Occipital lobe (tissue), 1 donor: ENCODE measurements at regions not wholly inside any gene's neighbourhood (a gene's known extent, or its start where the extent isn't known, plus 50 kb on each side); places are given as distances from the start of the nearest gene placed in this dataset.
A peak's percentile ranks its signal among the peaks of the same experiment; 100 is the strongest.
"Not testable (repeated sequence)": the region's sequence is repeated elsewhere in the genome, so short reads cannot be mapped to it uniquely, and the experiment has no call there.

Experiments
- DNase-seq: peaks from one replicate; lab custom pipeline; 2025; lab: John Stamatoyannopoulos, UW

DNA sequence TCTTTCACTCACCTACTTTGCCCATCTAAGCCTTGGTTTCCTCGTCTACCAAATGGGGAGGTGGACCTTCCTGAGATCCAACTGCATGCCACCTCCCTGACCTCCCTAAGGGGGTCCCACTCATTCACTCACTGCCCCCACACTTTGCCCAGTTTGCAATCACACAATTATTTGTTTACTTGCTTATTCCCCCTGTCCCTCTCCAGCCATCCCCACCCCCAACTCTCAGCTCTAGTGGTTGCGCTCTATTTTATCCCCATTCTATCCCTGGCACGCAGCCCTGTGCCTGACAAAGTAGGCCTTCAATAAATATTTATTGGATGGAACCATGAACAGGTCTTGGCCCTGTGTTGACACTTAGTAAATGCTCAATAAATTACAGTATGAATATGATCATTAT is 130.8 kb upstream of the LARP1 start:
- DNase-seq, result no peak

DNA sequence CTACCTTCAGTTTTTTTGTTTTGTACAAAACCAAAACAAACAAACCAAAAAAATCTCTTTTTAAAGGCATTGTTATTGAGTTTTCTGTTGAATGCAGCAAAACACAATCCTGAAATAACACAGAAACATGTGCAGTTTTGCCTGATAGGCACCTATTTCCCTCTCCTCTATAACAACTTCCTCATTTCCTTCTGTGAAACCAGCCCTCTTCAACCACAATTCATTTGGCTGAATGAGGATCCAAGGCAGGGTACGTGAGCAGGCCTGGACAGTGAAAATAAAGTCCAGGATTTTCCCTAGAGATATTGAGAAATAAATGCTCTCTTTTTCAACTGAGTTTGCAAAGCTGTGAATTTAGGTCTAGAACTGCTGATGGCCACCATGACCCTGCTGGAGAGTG is 134.8 kb upstream of the LARP1 start:
- DNase-seq, result no peak

DNA sequence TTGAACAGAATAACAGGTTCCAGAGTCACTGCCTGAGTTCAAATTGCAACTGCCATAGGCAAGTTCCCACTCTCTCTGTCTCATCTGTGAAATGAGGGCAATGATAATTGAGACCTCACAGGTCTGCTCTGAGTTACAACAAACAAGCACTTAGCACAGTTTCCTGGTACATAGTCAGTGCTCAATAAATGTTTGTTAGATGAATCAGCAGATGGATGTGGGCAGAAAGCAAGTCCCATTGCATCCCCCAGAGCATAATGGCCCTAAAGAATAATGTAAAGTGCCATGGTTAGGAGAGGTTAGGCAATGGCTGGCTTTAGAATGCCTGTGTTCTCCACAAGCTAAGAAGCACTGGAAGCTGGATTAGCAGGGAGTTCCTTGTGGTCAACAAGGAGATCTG is 136.5 kb upstream of the LARP1 start:
- DNase-seq, result no peak

DNA sequence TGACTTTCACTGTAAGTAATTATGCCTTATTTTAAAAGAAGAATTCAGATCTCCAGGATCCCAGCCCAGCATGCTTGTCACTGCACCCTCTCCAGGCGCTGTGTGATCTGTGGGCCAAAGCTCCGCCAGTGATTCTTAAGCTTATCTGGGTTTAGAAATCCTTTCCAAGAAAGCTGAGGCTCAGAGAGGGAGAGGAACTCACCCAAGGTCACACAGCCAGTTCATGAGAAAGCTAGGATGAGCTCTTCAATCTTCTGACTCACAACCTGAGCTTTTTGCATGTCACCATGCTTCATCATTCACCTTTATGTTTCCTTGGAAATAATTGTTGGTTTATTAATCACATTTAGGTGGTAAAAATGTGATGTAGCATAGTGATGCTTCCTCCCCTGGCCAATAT is 136.6 kb upstream of the HAND1 start:
- no peak for DNase-seq

DNA sequence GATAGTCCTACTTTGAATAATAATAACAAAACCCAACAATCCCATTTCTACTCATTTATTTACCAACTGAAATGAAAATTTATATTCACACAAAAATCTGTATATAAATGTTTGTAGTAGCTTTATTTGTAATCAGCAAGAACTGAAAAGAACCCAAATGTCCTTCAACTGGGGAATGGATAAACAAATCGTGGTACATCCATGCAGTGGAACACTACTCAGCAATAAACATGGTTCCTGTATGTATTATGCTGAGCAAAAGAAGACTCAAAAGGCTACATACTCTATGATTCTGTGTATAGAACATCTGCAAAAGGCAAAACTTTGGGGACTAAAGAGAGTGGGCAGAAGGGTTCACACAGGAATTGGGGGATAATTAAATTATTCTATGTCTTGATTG is 136.1 kb upstream of the HAND1 start:
- no peak for DNase-seq

DNA sequence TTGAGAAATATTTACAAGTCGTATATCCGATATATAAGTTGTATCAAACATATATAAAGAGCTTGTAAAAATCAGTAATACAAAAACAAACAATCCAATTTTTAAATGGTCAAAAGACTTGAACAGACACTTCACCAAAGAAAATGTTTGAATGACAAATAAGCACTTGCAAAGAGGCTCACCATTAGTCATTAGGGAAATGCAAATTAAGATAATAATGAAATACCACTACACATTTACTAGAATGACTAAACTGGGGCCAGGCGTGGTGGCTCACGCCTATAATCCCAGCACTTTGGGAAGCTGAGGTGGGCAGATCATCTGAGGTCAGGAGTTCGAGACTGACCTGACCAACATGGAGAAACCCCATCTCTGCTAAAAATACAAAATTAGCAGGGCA is 134.6 kb upstream of the HAND1 start:
- no peak for DNase-seq

DNA sequence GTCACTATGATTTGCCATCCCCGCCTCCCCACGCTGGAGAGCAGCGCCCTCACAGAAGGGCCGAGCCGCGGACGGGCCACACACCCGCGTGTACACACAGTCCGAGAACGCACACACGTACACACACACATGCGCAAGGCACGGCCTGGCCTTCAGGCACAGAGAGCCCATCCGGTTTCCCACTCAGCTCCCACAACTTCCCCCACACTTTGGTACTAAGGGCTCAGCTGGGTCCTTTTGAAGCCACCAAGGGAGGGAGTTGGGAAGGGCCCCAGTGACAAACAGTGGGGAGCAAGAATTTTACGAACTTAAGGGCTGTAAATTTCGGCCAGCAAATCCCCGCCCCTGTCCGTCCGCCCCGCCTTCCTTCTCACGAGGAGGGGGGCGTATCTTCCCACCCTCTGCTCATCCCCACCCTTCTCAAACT is 133.3 kb upstream of the HAND1 start:
- DNase-seq, result no peak

DNA sequence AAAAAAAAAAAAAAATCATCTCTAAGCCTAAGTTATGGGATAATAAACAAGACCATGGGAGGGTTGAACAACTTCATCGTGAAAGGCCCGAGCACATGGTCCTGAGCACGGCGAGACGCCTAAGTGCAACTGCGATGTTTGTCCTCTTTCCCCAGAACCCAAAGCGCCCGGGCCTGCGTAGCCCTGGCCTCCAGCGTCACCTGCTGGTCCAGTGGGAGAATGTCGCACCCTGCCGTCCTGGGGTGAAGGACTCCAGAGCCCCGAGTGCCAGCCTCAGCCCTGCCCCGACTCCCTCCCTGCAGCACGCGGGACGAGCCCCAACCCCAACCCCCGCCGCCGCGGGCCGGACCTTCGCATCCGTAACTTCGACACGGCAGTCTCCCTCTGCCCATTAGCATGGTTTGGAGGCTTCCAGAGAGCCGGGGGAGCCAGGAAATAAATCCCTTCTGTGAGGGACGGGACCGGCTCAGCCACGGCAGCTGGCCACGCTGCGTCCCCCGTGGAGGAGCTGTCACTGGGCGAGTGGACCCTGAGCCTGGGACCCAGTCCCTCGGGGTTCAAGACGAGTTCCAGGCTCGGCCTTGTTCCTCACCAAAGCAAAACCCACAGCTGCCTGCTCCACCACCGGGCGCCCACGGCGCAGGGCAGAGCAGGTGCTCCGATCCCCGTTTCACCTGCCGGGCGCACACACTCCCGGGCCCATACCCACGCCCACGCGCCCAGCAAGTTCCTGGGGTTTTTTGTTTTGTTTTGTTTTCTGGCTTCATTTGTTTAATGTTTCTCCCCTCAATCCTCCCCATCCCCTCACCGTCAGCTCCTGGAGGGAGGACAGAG is 132.5 kb upstream of the HAND1 start:
- peak; percentile 25 for DNase-seq

DNA sequence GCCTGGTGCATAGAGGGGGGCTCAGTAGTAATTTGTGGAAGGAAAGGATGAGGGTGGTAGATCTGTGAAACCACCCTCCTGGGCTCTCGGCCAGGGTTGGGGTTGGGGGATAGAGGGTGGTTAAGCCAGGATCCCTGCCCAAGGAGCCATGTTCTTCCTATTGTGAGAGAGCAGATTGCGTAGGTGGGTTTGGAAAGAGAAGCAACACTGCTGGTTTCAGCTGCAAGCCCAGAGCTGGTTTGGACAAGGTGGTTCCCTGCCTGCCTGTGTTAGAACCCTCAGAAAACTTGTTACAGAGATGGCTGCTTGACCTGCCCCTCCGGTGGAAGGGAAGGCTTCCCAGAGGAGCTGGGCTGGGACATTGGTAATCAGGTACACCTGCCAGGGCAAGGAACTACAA is 131.2 kb upstream of the HAND1 start:
- no peak for DNase-seq

DNA sequence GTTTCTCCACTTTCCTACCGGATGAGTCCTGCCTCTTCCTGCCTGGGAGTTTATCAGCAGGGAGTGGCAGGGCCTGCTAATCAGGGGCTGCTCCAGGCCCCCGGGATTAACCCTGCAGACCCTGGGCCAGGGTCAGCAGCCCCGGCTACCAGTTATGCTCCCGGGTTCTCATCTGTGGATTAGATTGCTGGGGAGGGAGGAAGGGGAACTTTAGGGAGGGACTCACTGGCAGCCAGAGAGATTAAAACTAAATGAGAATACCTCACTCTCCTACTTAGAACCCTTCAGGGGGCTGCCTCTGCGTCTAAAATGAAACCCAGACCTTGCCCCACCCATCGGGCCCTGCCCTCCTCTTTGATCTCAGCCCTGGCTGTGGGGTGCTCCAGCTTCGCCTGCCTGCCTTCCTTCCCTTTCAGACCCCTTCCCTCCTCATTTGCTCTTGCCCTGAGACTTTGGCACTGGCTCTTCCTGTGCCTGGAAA is 130.5 kb upstream of the HAND1 start:
- DNase-seq, result no peak

DNA sequence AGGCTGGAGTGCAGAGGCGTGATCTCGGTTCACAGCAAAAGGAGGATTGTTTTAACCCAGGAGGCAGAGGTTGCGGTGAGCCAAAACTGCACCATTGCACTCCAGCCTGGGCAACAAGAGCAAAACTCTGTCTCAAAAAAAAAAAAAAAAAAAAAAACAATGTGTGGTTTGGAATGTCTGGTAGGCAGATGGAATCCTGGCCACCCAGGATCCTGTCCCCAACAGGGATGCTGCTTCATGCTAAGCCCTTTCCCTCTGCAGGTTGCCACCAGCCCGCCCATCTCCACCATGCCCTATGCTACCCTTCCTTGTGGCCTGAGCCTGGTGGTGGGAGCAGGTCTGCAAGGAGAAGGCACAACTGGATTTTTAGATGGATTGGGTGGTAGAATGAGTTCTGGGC is 129.7 kb upstream of the HAND1 start:
- DNase-seq, result no peak

DNA sequence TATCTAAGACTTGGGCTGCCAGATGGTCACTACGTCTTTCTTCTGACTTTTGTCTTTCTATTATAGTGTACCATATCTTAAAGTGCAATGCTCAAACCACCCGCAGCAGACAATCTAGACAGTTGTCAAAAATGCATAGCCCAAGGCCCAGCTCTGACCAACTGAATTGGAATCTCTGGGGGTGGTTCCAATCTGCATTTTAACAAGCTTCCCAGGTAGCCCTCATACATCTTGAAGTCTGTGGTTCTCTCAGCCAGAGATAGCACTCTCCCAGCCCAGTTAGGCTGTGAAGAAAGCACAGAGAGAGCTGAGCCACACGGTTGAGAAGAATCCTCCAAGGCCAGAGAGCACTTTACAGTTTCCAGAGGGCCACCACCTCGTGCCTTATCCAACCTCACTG is 128.2 kb upstream of the HAND1 start:
- no peak for DNase-seq

DNA sequence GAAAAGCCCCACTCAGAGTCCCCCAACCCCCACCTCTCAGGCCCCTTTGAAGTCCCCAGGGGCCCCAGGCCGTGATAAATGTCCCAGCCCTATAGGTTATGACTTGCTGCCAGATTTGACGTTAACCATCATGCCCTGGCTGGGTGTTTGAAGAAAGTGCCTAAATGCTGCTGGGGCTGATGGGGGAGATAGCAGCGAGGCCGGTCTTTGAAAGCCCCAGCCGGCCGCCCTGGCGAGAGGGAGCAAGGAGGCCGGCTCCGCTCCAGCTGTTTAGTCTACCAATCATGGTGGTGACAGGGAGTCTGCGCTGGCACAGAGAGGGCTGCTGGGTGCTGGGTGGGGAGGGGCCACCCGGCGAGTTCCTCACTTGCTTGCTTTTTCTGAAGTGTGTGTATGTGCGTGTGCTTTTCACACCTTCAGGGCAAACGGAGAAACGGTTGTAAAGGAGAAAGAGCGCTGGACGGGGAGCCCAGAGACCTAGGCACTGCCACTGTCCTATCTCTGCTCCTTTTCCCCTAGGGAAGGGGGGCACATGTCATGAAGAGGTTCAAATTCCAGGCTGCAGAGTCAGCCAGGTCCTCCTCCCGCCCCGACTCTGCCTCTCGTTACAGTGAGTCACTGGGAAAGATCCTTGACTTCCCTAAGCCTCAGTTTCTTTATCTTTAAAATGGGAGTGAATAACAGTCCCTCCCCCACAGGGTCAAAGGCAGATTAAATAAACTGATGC is 126.1 kb upstream of the HAND1 start:
- no peak for DNase-seq

DNA sequence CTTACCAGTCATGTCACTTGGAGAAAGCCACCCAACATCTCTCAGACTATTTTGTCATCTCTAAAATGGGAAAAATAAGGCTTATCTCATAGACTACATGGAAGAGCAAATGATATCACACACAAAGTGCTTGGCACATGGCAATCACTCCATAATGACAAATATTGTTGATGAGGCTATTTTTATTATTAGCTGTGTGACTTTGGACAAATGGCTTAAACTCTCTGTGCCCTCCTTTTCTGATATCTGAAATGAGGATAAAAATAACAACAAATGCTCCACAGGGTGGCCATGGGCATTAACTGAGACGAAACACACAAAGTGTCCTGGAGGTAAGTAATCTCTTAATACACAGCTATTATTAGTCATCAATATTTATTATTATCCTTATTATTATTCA is 125.5 kb upstream of the HAND1 start:
- DNase-seq, result no peak

DNA sequence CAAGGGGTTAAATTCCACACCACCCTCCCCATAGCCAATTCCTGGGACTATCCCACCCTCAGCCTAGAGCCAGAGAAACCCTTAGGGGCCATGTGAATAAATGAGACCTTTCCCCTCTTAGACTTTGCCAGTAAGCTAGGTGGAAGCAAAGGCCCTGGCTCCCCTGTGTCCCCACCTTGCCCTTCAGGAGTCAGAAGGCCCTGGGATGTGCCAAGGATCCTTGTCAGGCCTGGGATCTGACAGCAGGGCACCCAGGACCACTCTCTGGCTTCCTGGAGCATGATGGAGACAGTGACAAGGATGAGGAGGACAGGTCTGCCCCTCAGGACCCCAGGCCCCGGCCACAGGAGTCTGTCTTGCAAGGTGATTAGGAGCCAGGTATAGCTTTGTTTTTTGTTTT is 125.0 kb upstream of the HAND1 start:
- DNase-seq, result no peak

DNA sequence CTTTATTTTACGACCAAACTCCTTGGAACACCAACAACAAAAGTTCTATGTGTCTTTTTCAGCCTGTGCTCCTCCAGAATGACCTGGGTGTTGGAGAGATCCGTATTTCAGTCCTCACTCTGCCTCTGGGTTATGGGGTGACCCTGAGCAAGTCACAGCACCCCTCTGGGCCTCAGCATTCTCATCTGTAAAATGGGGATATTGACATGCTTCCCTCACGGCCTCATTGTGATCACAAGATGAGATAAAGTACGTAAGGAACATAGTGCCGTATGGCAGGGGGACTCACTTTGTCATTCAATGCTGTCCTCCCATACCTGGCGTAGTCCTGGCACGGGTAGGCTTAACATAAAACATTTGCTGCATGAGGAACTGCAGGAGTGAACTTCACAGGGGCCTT is 123.0 kb upstream of the HAND1 start:
- DNase-seq, result no peak

DNA sequence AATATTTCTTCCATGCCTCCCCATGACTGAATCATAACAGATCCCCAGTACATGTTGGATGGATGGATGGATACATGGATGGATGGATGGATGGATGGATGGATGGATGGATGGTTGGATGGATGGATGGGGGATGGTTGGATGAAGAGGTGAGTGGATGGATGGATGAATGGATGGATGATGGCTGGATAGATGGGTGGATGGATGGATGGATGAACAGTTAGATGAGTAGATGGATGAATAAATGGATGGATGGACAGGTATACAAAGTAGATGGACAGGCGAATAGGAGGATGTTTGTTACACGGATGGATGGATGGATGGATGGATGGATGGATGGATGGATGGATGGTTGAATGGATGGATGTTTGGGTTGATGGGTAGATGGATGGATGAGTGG is 120.0 kb upstream of the HAND1 start:
- no peak for DNase-seq

DNA sequence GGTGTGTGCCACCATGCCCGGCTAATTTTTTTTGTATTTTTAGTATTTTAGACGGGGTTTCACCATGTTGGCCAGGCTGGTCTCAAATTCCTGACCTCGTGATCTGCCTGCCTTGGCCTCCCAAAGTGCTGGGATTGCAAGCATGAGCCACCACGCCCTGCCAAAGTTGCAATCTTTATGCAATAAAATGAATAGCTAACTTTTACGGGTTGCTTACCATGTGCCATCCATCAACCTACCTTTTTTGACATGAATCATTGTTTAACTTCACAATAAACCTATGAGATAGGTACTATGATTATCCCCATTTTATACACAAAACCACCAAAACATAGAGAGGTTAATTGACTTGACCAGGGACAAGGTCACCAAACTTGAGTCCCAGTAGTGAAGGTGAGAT is 118.8 kb upstream of the HAND1 start:
- DNase-seq, result not testable (repeated sequence)

DNA sequence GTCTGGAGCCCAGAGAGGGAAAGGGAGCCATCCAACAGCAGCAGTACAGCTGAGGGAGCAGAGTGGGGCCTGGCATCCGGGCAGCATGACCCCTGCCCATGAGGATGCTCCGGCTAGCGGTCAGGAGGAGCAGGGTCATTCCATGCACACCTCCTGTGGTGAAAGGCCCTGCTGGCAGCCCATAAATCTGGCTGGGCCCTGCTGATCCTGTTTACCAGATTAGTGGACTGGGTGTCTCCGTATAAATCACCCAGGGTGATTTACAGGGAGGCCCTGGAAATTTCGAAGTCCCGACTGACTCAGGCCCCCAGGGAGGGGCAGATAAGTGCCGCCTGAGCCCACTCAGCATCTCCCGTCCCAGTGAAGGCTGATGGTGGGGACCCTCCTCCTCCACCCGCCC is 117.6 kb upstream of the HAND1 start:
- DNase-seq, result no peak

DNA sequence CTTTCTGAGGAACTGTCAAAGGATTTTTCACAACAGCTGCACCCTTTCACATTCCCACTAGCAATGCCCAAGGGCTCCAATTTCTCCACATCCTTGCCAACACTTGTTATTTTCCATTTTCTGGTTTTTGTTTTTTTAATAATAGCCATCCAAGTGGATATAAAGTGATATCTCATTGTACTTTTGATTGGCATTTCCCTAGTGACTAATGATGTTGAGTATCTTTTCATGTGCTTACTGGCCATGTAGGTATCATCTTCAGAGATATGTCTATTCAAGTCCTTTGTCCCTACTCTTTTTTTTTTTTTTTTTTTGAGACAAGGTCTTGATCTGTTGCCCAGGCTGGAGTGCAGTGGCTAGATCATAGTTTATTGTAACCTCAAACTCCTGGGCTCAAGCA is 115.8 kb upstream of the HAND1 start:
- no peak for DNase-seq

DNA sequence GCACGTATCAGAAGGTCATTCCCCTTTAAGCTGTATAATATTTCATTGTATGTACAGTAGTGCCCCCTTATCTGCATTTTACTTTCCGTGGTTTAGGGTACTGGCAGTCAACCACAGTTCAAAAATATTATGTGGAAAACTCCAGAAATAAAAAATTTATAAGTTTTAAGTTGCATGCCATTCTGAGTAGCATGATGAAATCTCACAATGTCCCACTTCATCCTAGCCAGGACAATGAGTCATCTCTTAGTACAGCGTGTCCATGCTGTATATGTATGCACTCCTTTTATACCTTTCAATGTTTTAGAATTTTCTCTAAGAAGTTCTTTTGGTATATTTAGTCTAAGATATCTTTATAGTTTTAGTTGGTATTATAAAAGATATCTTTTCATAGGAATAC is 115.0 kb upstream of the HAND1 start:
- DNase-seq, result no peak

DNA sequence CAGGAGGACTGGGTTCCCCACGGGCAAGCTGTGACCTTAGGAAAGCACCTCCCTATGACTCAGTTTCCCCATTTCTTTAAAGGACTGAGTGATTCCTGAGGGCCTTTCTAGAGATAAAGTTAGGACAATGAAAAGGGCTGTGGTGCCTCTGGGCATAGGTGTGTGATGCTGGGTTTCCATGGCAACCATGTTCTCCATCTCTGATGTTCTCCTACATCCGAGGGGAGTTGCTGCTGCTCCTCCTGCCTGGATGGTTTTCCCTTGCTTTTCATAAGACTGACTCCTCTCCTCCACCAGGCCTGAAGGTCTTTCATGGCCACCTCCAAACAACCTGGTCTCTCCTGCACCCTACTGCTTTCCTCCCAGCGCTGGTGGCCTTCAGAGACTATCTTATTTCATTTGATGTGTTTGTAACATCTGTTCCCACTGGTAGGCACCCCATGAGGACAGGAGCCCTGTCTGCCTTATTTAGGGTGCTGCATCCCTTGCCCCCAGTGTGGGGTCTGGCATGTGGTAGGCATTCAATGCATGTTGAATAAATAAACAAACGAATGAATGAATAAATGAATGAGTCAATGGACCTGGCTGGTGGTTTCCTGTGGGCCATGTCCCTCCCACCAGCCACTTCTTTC is 112.2 kb upstream of the HAND1 start:
- no peak for DNase-seq

DNA sequence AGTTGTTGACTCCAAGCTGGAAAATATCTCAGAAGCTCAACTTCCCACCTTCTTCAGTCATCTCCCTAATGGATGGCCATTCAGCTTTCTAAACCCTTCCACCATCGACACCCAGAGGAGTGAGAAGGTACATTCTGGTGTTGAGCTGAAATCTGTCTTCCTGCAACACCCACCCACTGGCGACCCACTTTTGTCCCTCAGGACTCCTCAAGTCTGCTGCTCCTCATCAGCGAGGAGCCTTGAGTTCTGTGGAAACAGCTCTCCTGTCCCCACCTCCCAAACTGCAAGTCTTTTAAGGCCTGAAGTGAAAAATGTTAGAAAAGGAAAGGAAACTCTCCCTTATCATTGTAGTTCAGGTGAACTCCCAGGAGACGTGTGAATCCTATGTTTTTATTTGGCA is 111.5 kb upstream of the HAND1 start:
- no peak for DNase-seq
